OCI-LY7 (cell line): ENCODE measurements at regions not wholly inside any gene's neighbourhood (a gene's known extent, or its start where the extent isn't known, plus 50 kb on each side); places are given as distances from the start of the nearest gene placed in this dataset.

Experiments used
- BruUV-seq: library from RNA; stranded (reverse); fragments of 400-500 nt; replicated peaks from 2 replicates; lab custom pipeline; 2021; lab: Mats Ljungman, UMichigan
- CTCF ChIA-PET: fragments of 300-600 bp; sonication (Branson Sonifier 250); formaldehyde crosslinking; loops from one replicate; lab custom pipeline; 2022; ENCODE audit warnings: antibody characterized with exemption; ENCODE audit not compliant: unreplicated experiment; lab: Charles Lee
- POLR2A ChIA-PET: fragments of 300-600 bp; sonication (Branson Sonifier 250); formaldehyde crosslinking; loops from one replicate; lab custom pipeline; 2022; ENCODE audit warnings: antibody characterized with exemption; lab: Charles Lee
- DNase-seq: peaks from one replicate; pipeline ENCODE4 v3.0.0-alpha.2; 2015; ENCODE audit warnings: low spot score
- H2AFZ ChIP-seq: fragments of 200-600 bp; sonication (generic), shearing (Covaris generic); 2 replicates; pipeline ENCODE4 v1.6.1; 2014; ENCODE audit warnings: mild to moderate bottlenecking, antibody characterized with exemption, low read length, moderate library complexity
- H3K27ac ChIP-seq: fragments of 200-600 bp; sonication (generic); 2 replicates; pipeline ENCODE4 v1.5.1; 2014; ENCODE audit warnings: mixed run types, low read depth, mild to moderate bottlenecking, moderate library complexity, low read length, inconsistent platforms; ENCODE audit not compliant: poor library complexity, severe bottlenecking
- H3K36me3 ChIP-seq: fragments of 200-600 bp; sonication (generic); 2 replicates; pipeline ENCODE4 v1.6.1; 2014; ENCODE audit warnings: mild to moderate bottlenecking, antibody characterized with exemption, low read length, moderate library complexity, mixed read lengths; ENCODE audit not compliant: insufficient read depth
- H3K4me1 ChIP-seq: fragments of 200-600 bp; sonication (generic); 2 replicates; pipeline ENCODE4 v1.5.1; 2014; ENCODE audit warnings: mild to moderate bottlenecking, low read length; ENCODE audit not compliant: insufficient read depth, poor library complexity, severe bottlenecking
- H3K4me2 ChIP-seq: fragments of 200-600 bp; sonication (generic); 2 replicates; pipeline ENCODE4 v1.6.1; 2014; ENCODE audit warnings: mild to moderate bottlenecking, low read length
- H3K4me3 ChIP-seq: fragments of 200-600 bp; sonication (generic); 2 replicates; pipeline ENCODE4 v1.5.1; 2014; ENCODE audit warnings: mild to moderate bottlenecking, low read depth, low read length; ENCODE audit not compliant: poor library complexity, severe bottlenecking
- H3K79me2 ChIP-seq: fragments of 200-600 bp; sonication (generic); 2 replicates; pipeline ENCODE4 v1.6.1; 2016; ENCODE audit warnings: low read depth, mild to moderate bottlenecking, low read length, moderate library complexity, mixed read lengths; ENCODE audit not compliant: insufficient read depth
- H3K9me2 ChIP-seq: fragments of 200-600 bp; sonication (generic); 2 replicates; pipeline ENCODE4 v1.6.1; 2016; ENCODE audit warnings: mild to moderate bottlenecking, low read length, mixed read lengths; ENCODE audit not compliant: insufficient read depth
- H3K9me3 ChIP-seq: fragments of 200-600 bp; sonication (generic); 2 replicates; pipeline ENCODE4 v1.6.1; 2014; ENCODE audit warnings: mild to moderate bottlenecking, mixed run types, low read length, mixed read lengths
- H4K20me1 ChIP-seq: fragments of 200-600 bp; sonication (generic); 2 replicates; pipeline ENCODE4 v1.6.1; 2014; ENCODE audit warnings: mild to moderate bottlenecking, antibody characterized with exemption, low read length, moderate library complexity, mixed read lengths; ENCODE audit not compliant: insufficient read depth
- EZH2phosphoT487 ChIP-seq: fragments of 200-600 bp; sonication (generic); IDR thresholded peaks from 2 replicates; pipeline ENCODE4 v1.6.1; 2018; ENCODE audit warnings: low read depth, borderline replicate concordance, mild to moderate bottlenecking, mixed run types, antibody characterized with exemption, low read length, moderate library complexity, mixed read lengths
- intact Hi-C: fragments of 100-400 bp; cut with micrococcal nuclease; formaldehyde crosslinking; loops from one replicate; pipeline ENCODE4 v1.10.0; 2022; ENCODE audit not compliant: unreplicated experiment
- TF ChIP-seq, protein P1 (sequence below): fragments of 200-600 bp; sonication (generic); conservative IDR thresholded peaks from 2 replicates; pipeline ENCODE4 v1.5.1; 2014; ENCODE audit warnings: mild to moderate bottlenecking, antibody characterized with exemption, low read length, moderate library complexity, mixed read lengths

DNA sequence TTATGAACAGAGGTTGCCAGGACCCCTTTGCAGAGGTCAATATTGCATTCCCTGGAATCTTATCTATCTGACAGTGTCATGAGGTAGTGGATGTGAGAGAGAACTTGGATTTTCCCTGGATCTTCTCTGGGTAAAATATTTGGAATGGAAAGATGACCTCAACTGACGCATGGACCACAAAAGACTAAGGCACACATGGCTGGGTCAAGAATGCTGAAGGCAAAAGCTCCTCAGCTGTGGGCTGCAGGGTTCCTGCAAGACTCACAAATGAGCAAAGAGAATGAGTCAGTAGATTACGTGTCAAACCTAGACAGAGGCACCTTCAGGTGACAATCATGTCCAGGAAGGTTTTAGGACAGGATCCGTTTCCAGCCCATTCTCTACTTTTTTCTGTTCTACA lies 484.0 kb downstream of the C6orf118 start:
- no peaks in the 10 kb centered on the region for H3K9me2 ChIP-seq
- no peaks in the 10 kb centered on the region for H3K9me3 ChIP-seq
- POLR2A ChIA-PET: interaction anchor here (0.7 kb wide), 1 partner anchor 359 kb away, joined by 3 read pairs; no protein-coding TSS in a partner anchor
- H3K27ac ChIP-seq: no peak overlapping the region
- no peaks in the 10 kb centered on the region for H3K79me2 ChIP-seq
- no peaks in the 10 kb centered on the region for H4K20me1 ChIP-seq
- no peak overlapping the region for H3K4me2 ChIP-seq
- CTCF ChIA-PET: no interaction called here
- intact Hi-C loops: no loop called here
- H3K4me1 ChIP-seq: no peaks in the 10 kb centered on the region
- no peak overlapping the region for H3K4me3 ChIP-seq
- no peaks in the 10 kb centered on the region for H3K36me3 ChIP-seq
- TF ChIP-seq EZH2phosphoT487: no peak
- TF ChIP-seq, protein P1, sequence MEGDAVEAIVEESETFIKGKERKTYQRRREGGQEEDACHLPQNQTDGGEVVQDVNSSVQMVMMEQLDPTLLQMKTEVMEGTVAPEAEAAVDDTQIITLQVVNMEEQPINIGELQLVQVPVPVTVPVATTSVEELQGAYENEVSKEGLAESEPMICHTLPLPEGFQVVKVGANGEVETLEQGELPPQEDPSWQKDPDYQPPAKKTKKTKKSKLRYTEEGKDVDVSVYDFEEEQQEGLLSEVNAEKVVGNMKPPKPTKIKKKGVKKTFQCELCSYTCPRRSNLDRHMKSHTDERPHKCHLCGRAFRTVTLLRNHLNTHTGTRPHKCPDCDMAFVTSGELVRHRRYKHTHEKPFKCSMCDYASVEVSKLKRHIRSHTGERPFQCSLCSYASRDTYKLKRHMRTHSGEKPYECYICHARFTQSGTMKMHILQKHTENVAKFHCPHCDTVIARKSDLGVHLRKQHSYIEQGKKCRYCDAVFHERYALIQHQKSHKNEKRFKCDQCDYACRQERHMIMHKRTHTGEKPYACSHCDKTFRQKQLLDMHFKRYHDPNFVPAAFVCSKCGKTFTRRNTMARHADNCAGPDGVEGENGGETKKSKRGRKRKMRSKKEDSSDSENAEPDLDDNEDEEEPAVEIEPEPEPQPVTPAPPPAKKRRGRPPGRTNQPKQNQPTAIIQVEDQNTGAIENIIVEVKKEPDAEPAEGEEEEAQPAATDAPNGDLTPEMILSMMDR: no peak
- BruUV-seq: no TSS peak
- no peak overlapping the region for H2AFZ ChIP-seq
- DNase-seq: no peak

DNA sequence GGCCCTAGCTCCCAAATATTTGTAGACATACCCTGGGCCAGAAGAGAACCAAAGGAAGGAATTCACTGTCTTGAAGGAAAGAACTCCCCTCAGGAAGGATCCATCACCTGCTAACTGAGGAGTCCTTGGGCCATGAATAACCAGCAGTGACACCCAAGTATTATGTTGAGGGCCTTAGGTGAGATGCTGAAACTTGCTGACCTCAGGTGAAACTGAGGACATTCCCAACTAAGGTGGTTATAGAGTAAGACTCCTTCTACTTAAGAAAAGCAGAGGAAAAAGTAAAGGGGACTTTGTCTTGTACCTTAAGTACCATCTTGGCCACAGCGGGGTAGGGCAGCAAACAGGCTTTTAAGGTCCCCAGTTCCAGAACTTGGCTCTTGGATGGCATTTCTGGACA lies 491.7 kb downstream of the C6orf118 start:
- POLR2A ChIA-PET: no interaction called here
- intact Hi-C loops: no loop called here
- no peaks in the 10 kb centered on the region for H3K4me1 ChIP-seq
- CTCF ChIA-PET: no interaction called here
- no peaks in the 10 kb centered on the region for H3K79me2 ChIP-seq
- H3K27ac ChIP-seq: no peak overlapping the region
- no TSS peak for BruUV-seq
- TF ChIP-seq, protein P1: no peak
- TF ChIP-seq EZH2phosphoT487: no peak
- no peak overlapping the region for H2AFZ ChIP-seq
- no peak for DNase-seq
- no peaks in the 10 kb centered on the region for H3K9me2 ChIP-seq
- no peak overlapping the region for H3K4me3 ChIP-seq
- H3K9me3 ChIP-seq: no peaks in the 10 kb centered on the region
- no peaks in the 10 kb centered on the region for H3K36me3 ChIP-seq
- no peak overlapping the region for H3K4me2 ChIP-seq
- no peaks in the 10 kb centered on the region for H4K20me1 ChIP-seq

DNA sequence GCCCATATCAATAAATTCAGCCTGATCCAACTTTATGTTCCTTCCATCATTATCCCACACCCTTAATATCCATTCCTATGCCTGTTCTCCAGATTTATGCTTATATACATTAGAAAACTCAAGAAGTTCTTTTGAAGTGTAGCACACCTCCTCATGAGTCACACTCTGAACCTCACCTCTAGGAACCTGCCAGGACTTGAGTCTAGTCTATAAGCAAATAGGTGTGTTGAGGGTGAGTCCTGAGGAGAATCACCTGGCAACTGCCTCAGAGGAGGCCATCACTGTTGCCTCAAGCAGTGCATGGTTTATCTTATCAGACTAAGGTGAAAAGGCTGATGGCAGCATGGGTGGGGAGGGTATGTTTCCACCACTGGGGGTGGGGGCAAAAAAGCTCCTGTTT lies 496.7 kb downstream of the C6orf118 start:
- intact Hi-C loops: no loop called here
- TF ChIP-seq, protein P1: no peak
- TF ChIP-seq EZH2phosphoT487: no peak
- H3K4me2 ChIP-seq: no peak overlapping the region
- H3K4me1 ChIP-seq: no peaks in the 10 kb centered on the region
- DNase-seq: no peak
- ChIA-PET POLR2A (no interaction called here), CTCF (no interaction called here)
- H3K9me3 ChIP-seq: no peaks in the 10 kb centered on the region
- no peak overlapping the region for H3K4me3 ChIP-seq
- H3K79me2 ChIP-seq: no peaks in the 10 kb centered on the region
- no peaks in the 10 kb centered on the region for H3K9me2 ChIP-seq
- H2AFZ ChIP-seq: no peak overlapping the region
- no peak overlapping the region for H3K27ac ChIP-seq
- BruUV-seq: no TSS peak
- no peaks in the 10 kb centered on the region for H3K36me3 ChIP-seq
- H4K20me1 ChIP-seq: no peaks in the 10 kb centered on the region
